ENCODE measurements at regions not wholly inside any gene's neighbourhood (a gene's known extent, or its start where the extent isn't known, plus 50 kb on each side); places are given as distances from the start of the nearest gene placed in this dataset.

DNA sequence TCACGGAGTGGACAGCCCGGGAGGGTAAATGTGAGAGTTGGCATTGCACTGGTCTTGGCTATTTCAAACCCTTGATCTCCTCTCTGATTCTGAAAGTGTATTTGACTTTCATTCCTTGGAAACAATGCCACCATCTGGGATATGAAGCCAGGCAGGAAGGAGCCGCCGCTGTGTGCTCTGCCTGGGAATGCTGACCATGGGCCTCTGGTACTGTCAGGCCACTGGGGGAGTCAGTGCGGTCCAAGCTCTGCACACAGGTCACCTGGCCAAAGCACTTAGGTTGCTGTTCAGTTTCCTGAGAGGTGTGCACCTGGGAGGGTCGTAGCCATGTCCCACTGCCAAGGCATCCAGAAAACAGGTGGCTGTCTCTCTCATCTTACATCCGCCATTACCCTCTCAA lies 68.5 kb upstream of the SHH start:
- H3K9me3 ChIP-seq (replicated peaks; ENCODE audit: control insufficient read depth, insufficient read depth, low read length) = no peaks in the 10 kb centered on the region
- H3K79me2 ChIP-seq (ENCODE audit: control insufficient read depth, insufficient read depth, low read length) = no peaks in the 10 kb centered on the region
- peaks cover under 1% of the 10 kb centered on the region for H3K4me1 ChIP-seq (ENCODE audit: control insufficient read depth, extremely low read depth, insufficient read depth, low read length)
- H3K36me3 ChIP-seq (ENCODE audit: control insufficient read depth in 2 of 2, extremely low read depth in 1 of 2, insufficient read depth in 2 of 2, low read length in 2 of 2) = no peaks in the 10 kb centered on the region
- H3K9me1 ChIP-seq (replicated peaks; ENCODE audit: control insufficient read depth, extremely low read depth, insufficient read depth, low read length) = no peaks in the 10 kb centered on the region
- no peak for FAIRE-seq
- POLR2A ChIA-PET = no interaction called here
- TF ChIP-seq JUN (IDR thresholded peaks at IDR 0.05; ENCODE audit: borderline replicate concordance, insufficient read depth, insufficient read length, low read depth) = no peak
- no peak for TF ChIP-seq POLR2A (IDR thresholded peaks at IDR 0.05; ENCODE audit: low read depth, low read length)
- TF ChIP-seq POLR2AphosphoS5 (IDR thresholded peaks at IDR 0.05; ENCODE audit: insufficient read depth, low read depth, low read length) = no peak
- no peak for TF ChIP-seq MYC (IDR thresholded peaks at IDR 0.05; ENCODE audit: low read depth, low read length)
- TF ChIP-seq EZH2 (IDR thresholded peaks at IDR 0.05; ENCODE audit: borderline replicate concordance, low read depth, low read length, severe bottlenecking) = no peak
- no peak for TF ChIP-seq CTCF (IDR thresholded peaks at IDR 0.05; ENCODE audit: extremely low read depth in 1 of 2, insufficient read depth in 1 of 2, low read depth in 1 of 2, low read length in 2 of 2)
- TF ChIP-seq FOS (IDR thresholded peaks at IDR 0.05; ENCODE audit: borderline replicate concordance, insufficient read depth, low read length) = no peak
- TF ChIP-seq, protein P1, sequence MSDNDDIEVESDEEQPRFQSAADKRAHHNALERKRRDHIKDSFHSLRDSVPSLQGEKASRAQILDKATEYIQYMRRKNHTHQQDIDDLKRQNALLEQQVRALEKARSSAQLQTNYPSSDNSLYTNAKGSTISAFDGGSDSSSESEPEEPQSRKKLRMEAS (IDR thresholded peaks at IDR 0.05; ENCODE audit: insufficient read depth, insufficient read length) = no peak
- no peak for TF ChIP-seq GATA2 (IDR thresholded peaks at IDR 0.05; ENCODE audit: insufficient read depth, insufficient read length, low read depth, low read length)
- no peak overlapping the region for H3K9ac ChIP-seq (replicated peaks; ENCODE audit: extremely low read depth, insufficient read depth, low read length)
- H3K27ac ChIP-seq (ENCODE audit: insufficient read depth, low read depth, low read length) = no peak overlapping the region
- no peak overlapping the region for H2AFZ ChIP-seq (ENCODE audit: low read depth, low read length)
- intact Hi-C loops (cut with micrococcal nuclease) = loop anchor here (10.0 kb wide), 1 partner anchor 764 kb away; the partner anchor contains the start of gene RNF32
- CTCF ChIA-PET = no interaction called here
- no peak for DNase-seq (ENCODE audit: low read depth, low spot score)
- no peak overlapping the region for H3K4me2 ChIP-seq (ENCODE audit: insufficient read depth, low read length)
- H4K20me1 ChIP-seq (replicated peaks; ENCODE audit: control insufficient read depth, extremely low read depth, insufficient read depth, low read length) = no peaks in the 10 kb centered on the region
- dilution Hi-C loops (cut with MboI; ENCODE audit: extremely low pct_ligation_motif_present, low sequenced_read_pairs) = no loop called here
- H3K4me3 ChIP-seq (replicated peaks in 1 of 3; ENCODE audit: insufficient read depth in 1 of 3, low read depth in 1 of 3, low read length in 3 of 3) = no peak overlapping the region
- H3K27me3 ChIP-seq (ENCODE audit: control insufficient read depth in 2 of 2, insufficient read depth in 2 of 2, low read length in 2 of 2) = no peaks in the 10 kb centered on the region
- no TSS peak for BruUV-seq (replicated peaks)
